SH-SY5Y (cell line): ENCODE measurements at regions not wholly inside any gene's neighbourhood (a gene's known extent, or its start where the extent isn't known, plus 50 kb on each side); places are given as distances from the start of the nearest gene placed in this dataset.

Experiments used
- GATA2 ChIP-seq: IDR thresholded peaks from 2 replicates; pipeline ENCODE4 v1.6.1; 2011; ENCODE audit warnings: mild to moderate bottlenecking, low read depth, low read length
- GATA3 ChIP-seq: IDR thresholded peaks from 2 replicates; pipeline ENCODE4 v1.6.1; 2011; ENCODE audit warnings: low read depth, mild to moderate bottlenecking, low read length, moderate library complexity

DNA sequence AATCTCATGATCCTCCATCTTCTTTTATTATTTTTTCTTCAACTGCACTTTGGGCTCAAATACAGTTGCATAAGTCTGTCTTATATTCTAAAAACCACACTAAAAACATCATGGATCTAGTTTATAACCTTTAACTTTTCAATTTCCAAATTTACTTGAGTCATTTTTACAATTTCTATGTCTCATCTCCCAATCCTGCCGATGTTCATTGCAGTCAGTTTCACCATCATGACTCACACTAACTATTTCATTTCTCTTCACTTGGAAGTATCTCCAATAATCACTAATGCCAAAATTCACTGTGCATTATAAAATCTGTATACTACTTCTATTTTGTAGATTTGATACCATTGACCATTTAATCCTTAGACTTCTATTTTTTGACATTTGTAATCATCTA, 806.9 kb upstream of the SORCS1 start:
- TF ChIP-seq GATA3 (no peak), GATA2 (no peak)
